ENCODE measurements at regions not wholly inside any gene's neighbourhood (a gene's known extent, or its start where the extent isn't known, plus 50 kb on each side); places are given as distances from the start of the nearest gene placed in this dataset.
"Not testable (repeated sequence)": the region's sequence is repeated elsewhere in the genome, so short reads cannot be mapped to it uniquely, and the experiment has no call there.

DNA sequence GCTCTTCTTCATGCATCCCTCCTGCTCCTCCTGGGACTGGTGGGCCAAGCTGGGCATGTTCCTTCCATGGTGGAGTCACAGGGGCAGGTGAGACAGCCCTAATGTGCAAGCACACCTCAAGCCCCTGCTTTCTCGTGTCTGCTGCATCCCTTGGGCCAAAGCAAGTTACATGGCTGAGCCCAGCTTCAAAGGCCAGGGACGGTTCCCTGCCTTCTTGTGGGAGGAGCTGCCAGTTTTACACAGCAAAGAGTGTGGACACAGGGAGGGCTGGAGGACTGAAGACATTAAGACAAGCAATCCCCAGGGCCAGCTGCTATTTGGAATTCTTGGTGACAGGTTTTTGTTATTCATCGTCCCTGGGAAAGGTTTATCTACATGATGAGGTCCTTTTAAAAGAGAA, 175.2 kb upstream of the CACNA1E start:
- no peak for DNase-seq
- in situ Hi-C loops (cut with HindIII; ENCODE audit: low pct_ligation_motif_present, low pct_unique_long_range_greater_than_20kb, low sequenced_read_pairs): no loop called here

DNA sequence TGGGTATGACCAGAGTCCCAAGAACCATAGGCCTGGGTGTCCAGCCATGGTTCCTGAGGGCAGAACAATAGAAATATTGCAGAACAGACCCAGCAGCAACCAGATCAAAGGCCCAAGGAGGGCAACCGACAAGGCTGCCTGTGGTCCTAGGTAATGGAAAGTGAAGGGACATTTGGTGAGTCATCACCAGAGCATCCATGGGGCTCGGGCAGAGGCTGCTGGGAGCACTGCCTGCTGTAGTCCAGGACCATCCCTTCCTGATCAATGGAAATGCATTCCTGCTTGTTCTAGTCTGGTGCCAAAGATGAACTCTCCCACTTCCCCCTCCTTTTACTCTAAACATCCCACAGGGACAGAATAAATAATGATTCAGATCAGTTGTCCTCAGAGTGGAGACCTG, 172.8 kb upstream of the CACNA1E start:
- DNase-seq: no peak
- in situ Hi-C loops (cut with HindIII; ENCODE audit: low pct_ligation_motif_present, low pct_unique_long_range_greater_than_20kb, low sequenced_read_pairs): no loop called here

DNA sequence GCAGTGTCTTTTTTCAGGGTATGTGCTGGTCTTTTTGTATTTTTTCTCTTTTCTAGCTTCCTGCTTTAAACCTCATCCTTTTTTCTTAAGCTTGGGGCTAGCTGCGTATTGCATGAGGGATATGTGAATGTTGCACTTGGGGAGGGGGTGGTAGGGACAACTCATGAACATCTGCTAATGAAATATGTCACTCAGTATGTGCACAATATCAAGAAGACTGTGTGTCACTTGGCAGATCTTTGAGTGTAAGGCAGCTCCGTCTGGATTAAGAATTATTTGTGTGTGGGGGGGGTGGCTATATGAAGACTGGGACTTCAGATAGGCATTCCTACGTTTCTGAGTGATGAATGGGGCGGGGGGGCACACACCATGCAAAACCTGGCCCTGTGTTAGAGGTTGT, 170.4 kb upstream of the CACNA1E start:
- in situ Hi-C loops (cut with HindIII; ENCODE audit: low pct_ligation_motif_present, low pct_unique_long_range_greater_than_20kb, low sequenced_read_pairs): no loop called here
- no peak for DNase-seq

DNA sequence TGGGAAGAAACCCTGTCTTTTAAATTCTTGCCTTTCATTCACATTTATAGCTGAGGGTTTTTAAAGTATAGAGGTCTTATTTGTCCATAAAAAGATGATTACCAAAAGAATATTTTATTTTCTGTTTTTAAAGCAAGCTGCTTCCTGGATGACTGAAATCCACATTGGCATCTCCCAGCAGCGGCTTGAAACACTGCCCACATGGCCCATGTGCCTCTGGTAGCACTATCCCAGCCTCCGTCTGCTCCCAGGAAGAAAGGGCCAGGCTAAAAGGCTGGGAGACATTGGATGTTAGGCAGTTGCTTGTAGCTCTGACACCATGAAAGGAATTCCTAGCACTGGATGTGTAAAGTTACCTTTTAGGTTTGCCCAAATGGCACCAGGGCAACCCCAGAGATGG, 169.9 kb upstream of the CACNA1E start:
- in situ Hi-C loops (cut with HindIII; ENCODE audit: low pct_ligation_motif_present, low pct_unique_long_range_greater_than_20kb, low sequenced_read_pairs): no loop called here
- DNase-seq: no peak

DNA sequence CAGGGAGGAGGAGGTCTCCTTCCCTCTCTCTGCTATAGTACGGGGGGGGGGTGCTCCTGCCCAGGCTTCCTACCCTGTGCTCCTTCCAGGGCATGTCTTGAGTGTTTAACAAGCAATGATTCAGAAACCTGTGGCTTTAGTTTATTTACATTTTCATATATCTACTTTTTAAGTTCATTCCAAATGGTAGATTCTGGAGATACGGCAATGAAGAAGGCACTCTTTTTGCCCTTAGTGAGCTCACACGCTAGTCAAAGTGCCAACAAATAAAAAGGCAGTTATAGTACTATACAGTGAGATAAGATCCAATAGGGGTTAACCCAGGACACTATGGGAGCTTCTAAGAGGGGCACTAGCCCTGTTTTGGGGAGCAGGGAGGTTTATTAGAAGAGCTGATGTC, 169.3 kb upstream of the CACNA1E start:
- DNase-seq: no peak
- in situ Hi-C loops (cut with HindIII; ENCODE audit: low pct_ligation_motif_present, low pct_unique_long_range_greater_than_20kb, low sequenced_read_pairs): no loop called here

DNA sequence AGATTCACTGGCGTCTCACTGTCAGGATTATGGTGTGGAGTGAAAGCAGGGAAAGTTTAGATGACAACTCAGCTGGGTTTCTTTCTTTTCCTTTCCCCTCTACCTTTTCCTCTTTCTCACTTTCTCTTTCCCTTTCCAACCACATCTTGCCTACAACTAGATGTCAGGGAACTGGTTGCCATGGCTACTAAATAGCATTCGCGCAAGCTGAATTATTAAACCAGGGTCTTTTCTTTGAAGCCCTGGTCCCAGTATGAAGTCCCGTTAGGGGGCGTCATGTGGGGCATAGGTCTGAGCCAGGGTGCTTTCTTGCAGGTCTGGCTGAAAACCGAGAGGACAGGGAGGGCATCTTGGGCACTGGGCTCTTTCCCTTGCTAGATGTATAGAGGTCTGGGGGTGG, 168.4 kb upstream of the CACNA1E start:
- DNase-seq: no peak
- in situ Hi-C loops (cut with HindIII; ENCODE audit: low pct_ligation_motif_present, low pct_unique_long_range_greater_than_20kb, low sequenced_read_pairs): no loop called here

DNA sequence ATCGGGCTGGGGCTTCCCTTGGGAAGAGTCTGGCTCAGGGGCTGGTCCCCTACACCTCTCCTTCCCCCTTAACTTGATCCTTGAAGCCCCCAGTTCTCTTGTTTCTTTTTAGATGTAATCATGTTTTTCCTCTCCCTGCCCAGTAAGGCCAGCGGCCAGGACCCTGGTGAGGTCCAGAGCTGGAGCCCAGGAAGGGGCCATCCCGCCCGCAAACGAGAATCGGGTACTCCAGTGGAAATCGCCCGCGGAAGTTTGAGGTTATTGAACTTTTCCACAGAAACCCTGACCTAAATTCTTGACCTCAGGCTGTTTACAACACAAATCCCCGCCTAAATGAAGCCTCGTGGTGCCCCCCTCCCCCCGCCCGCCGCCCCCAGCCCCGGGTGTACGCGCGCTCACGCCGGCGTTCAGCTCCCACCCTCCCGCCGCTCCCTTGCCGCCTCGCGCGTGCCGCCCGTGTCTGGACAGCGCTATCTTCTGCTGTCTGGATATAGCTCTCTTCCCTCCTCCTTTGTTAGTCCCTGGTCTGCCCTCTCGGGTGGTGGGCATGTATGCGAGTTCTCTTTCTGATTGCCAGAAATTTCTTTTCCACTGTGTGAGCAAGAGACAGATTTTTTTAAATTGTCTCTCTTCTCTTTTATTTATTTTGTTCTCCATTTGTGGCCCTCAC, 165.9 kb upstream of the CACNA1E start:
- in situ Hi-C loops (cut with HindIII; ENCODE audit: low pct_ligation_motif_present, low pct_unique_long_range_greater_than_20kb, low sequenced_read_pairs): no loop called here
- DNase-seq: no peak

DNA sequence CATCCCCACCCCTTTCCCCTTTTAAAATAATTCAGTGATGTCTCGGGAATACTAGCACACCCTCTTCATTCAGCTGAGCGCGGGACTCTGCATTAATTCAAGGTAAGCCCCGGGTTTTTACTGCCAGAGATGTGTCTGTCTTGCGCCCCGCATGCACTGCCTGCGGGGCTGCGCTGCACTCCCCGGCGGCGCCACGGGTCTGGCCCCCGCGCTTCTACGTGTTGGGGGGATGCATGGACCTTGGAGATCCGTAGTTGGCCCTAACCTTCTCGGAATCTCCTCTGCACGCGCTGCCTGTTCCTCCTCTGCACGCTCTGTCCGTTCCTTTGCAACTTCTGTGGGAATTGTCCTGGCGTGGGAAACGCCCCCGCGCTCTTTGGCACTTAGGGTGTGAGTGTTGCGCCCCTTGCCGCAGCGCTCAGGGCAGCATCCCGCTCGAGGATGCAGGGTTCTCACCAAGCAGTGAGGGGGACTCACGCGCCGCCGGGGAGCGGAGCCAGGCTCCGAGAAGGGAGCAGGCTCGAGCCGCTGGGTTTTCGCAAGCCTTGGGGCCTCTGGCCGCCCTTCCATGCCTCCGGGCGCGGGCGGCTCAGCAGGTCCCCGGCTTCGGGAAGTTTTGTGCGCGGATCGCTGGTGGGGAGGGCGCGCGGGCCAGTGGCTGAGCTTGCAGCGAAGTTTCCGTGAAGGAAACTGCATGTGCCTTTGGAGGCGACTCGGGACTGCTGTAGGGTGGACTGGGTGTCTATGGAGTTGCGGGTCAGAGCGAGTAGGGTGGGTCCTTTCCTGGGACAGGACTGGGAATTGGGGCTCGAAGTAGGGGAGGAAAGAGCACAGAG, 165.1 kb upstream of the CACNA1E start:
- in situ Hi-C loops (cut with HindIII; ENCODE audit: low pct_ligation_motif_present, low pct_unique_long_range_greater_than_20kb, low sequenced_read_pairs): no loop called here
- DNase-seq: no peak

DNA sequence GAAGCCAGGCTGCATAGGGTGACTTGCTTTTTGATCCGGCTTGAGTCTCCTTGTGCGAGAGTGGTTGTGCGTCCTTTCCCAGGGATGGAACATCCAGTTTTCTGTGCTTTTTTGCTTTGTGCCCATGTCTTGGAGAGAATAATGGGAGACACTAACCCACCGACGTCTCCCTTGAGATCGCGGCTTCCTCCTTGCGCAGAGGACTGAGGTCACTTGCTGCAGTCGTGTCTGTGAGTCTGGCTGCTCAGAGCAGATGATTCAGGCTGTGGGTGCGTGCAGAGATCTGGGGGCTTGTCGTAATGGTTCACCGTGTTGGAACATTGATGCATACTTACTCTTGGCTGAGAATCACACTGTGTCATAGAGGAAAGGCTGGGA, 164.5 kb upstream of the CACNA1E start:
- DNase-seq: no peak
- in situ Hi-C loops (cut with HindIII; ENCODE audit: low pct_ligation_motif_present, low pct_unique_long_range_greater_than_20kb, low sequenced_read_pairs): no loop called here

DNA sequence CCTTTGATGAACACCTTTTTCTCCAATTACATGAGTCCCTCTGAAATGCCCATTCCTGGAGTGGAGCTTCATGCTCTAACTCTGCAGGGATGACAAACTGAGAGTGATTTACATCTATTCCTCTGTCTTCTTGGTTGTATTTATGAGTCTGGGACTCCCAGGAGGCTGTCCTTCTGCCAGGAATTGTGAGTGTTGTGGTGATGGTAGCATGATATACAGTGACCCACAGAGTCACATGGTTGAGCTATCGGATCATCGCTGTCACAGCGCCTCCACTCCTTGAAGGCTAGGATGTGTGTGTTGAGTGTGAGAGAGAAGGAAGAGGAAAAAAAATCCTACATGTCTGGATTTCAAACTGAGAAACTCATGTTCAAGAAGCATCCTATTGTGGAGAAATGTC, 163.4 kb upstream of the CACNA1E start:
- no peak for DNase-seq
- in situ Hi-C loops (cut with HindIII; ENCODE audit: low pct_ligation_motif_present, low pct_unique_long_range_greater_than_20kb, low sequenced_read_pairs): no loop called here

DNA sequence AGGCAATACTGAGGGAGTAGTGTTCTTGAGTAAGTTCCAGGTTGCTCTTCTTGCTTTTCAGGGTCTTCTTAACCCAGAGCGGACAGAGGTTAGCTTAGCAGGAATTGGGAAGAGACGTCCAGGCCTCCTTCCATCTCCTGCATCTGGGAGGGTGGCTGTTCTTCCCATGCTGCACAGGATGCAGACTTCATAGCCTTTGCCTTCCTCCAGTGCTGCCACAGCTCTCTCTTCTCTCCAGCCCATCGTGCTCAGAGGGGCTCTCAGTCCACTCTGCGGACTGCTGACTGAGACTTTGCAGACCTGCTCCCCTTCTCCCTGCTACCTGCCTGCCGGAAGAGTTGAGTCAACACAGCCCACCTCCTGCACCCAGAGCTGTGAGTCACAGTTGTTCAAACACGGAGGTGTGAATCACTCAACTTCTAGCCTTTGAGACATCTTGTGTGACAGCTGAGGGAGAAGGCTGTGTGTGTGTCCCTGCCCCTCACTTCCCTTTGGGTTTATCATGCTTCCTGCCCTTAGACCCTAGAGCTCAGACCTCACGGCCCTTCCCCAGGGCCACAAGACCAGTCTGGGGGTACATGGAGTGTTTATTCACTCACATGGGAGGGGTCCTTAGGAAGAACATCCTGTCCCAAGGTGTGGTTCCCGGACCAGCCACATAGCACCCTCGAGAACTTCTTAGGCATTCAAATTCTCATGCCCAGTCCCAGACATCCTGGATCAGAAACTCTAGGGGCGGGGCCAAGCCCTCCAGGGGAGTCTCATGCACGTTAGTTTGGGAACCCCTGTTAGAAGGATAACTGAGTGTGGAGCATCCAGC, 158.3 kb upstream of the CACNA1E start:
- DNase-seq: no peak
- in situ Hi-C loops (cut with HindIII; ENCODE audit: low pct_ligation_motif_present, low pct_unique_long_range_greater_than_20kb, low sequenced_read_pairs): no loop called here

DNA sequence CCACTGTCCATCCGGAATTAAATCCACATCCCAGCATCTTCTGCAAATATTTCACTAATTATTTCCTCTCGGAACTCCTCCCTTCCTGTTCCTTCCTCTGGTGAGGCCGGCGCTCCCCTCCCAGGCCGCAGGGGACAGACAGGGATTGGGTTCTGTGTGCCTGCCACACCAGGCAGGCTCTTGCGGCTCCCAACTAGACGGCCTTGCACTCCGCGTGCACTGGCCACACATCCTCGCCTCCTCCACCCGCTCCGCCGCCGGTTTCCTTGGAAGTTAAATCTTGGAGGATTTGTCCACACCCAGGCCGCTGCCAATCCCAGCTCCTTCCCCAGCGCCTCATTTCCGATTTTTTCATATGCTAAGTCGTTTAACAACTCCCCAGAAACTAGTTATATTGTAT, 157.6 kb upstream of the CACNA1E start:
- DNase-seq; in situ Hi-C loops (cut with HindIII; ENCODE audit: low pct_ligation_motif_present, low pct_unique_long_range_greater_than_20kb, low sequenced_read_pairs): not testable (repeated sequence)

DNA sequence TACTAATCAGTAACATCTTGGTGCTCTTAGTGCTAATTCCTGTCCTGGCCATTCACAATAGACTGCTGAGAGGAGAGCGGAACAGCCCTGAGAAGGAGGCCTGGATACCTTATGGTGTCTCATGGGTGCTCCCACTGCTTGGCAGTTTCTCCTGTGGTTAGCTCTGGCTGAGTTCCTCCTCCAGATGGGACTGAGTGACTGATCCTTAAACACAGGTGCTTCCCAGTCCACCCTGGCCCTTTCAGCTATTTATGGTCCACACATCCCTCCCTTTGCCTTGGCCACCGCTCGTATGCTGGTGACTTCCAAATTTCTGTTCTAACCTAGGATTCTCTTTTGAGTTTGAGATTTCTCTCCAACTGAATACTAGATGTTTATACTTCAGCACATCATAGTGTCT, 157.0 kb upstream of the CACNA1E start:
- in situ Hi-C loops (cut with HindIII; ENCODE audit: low pct_ligation_motif_present, low pct_unique_long_range_greater_than_20kb, low sequenced_read_pairs): no loop called here
- no peak for DNase-seq

DNA sequence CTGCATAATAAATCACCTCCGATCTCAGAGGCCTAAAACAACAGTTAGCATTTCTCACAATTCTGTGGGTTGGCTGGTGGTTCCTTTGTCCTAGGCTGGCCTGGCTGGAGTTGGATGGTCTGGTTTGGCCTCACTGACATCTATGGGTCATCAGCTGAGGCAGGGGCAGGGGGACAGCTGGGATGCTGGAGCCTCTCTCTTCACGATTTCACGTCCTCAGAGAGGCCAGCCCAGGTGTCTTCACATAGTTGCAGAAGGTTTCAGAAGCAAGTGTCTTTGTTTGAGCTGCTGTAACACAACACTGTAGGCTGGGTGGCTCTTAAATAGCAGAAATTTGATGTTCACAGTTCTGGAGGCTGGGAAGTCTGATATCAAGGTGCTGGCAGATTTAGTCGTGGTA, 155.5 kb upstream of the CACNA1E start:
- DNase-seq: no peak
- in situ Hi-C loops (cut with HindIII; ENCODE audit: low pct_ligation_motif_present, low pct_unique_long_range_greater_than_20kb, low sequenced_read_pairs): no loop called here

DNA sequence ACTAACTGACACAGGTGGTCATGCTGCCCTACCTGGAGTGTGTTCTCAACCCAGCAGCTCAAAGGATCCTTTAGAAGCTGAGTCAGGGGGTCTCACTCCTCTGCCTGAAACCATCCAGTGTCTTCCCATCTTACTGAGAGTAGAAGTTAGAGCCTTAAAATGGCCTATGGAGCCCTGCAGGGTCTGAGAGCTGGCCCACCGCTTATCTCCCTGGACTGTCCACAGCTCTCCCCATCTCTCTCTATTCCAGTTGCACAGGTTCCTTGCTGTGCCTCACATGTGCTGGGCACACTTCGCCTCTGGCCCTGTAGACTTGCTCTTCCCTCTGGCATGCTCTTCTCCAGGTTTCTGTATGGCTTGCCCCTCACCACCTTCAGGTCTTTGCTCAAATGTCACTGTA, 148.6 kb upstream of the CACNA1E start:
- DNase-seq: no peak
- in situ Hi-C loops (cut with HindIII; ENCODE audit: low pct_ligation_motif_present, low pct_unique_long_range_greater_than_20kb, low sequenced_read_pairs): no loop called here

DNA sequence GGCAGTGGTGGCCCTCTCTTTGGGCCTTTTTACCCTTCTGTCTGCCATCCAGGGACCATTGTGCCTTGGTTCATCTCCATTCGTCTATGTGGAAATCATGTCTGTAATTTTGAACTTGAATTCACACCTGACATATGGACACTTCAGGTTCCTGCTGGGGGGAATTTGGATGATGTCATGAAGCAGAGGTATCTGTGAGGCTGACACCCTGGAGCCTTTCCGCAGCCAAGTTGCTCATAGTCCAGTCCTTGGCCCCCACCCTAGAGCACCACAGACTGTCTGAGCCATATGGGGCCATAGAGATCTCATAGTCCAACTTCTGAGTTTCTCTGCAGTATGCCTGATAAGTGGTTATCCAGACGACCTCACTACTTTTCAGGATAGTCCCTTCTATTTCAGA, 147.7 kb upstream of the CACNA1E start:
- in situ Hi-C loops (cut with HindIII; ENCODE audit: low pct_ligation_motif_present, low pct_unique_long_range_greater_than_20kb, low sequenced_read_pairs): no loop called here
- DNase-seq: no peak

DNA sequence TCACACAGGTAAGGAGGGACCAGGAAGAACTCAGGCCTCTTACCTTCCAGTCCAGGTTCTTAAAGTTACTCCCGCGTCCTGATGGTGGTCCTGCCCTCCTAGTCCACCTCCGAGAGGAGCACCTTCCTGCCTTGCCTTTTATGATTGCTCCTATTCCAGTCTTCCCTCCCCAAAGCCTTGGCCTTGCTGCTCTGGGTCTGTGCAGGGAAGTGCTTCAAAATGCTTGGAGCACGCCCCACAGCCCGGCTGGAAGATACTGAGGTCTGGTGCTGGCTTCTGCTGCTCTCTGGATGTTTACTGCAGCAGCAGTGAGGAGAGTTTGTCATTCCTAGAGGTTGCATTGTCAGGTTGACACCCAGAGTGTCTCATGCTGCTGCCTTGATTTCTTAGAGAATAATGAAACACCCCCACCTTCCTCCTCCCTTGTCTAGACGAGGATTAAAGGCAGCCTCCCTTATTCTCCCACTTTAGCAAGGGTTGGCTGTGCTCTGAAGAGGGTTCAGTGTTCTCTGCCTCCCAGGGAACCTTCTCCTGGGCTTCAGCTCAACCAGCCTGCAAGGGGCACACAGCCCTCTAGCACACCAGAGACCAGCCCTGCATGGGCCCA, 142.2 kb upstream of the CACNA1E start:
- DNase-seq: no peak
- in situ Hi-C loops (cut with HindIII; ENCODE audit: low pct_ligation_motif_present, low pct_unique_long_range_greater_than_20kb, low sequenced_read_pairs): no loop called here

DNA sequence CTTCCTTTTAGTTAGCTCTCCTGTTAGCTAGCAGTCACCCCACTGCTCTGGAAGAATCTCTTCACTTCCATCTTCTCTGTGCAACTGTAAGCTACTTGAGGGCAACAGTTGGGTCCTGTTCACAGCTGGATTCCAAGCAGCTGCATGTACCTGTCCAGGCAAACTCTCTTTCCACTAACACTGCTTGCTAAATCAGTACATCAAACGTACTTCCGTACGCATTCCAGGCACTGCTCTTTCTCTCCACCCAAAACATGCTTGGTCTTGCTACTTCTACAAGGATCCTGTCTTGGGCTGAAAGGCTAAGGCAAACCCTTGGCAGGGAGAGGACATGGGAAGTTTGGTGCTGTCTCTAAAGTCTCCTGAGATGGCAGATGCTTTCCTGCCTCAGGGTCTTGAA, 139.2 kb upstream of the CACNA1E start:
- in situ Hi-C loops (cut with HindIII; ENCODE audit: low pct_ligation_motif_present, low pct_unique_long_range_greater_than_20kb, low sequenced_read_pairs): no loop called here

DNA sequence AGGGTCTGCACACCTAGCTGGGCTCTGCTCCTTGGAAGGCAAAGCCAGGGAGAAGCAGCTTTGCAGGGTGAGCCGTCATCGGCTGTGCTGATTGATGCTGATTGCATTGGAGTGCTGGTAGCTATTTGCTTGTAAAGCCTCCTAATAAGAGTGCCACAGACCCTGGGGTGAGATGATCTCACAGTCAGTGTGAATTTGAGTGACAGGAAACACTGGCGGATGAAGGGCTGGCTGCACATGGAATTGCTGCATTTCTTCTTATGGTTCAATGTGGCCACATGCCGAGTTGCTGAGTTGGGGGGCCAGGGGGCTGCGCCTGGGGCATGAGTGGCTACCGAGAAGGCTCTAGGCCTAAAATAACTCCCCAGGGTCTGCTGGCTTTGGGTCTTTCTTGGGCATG, 138.2 kb upstream of the CACNA1E start:
- in situ Hi-C loops (cut with HindIII; ENCODE audit: low pct_ligation_motif_present, low pct_unique_long_range_greater_than_20kb, low sequenced_read_pairs): no loop called here
- DNase-seq: no peak

More for the DNA sequence above, 139.2 kb upstream of the CACNA1E start:
- no peak for DNase-seq
